ENCODE measurements at regions not wholly inside any gene's neighbourhood (a gene's known extent, or its start where the extent isn't known, plus 50 kb on each side); places are given as distances from the start of the nearest gene placed in this dataset.

DNA sequence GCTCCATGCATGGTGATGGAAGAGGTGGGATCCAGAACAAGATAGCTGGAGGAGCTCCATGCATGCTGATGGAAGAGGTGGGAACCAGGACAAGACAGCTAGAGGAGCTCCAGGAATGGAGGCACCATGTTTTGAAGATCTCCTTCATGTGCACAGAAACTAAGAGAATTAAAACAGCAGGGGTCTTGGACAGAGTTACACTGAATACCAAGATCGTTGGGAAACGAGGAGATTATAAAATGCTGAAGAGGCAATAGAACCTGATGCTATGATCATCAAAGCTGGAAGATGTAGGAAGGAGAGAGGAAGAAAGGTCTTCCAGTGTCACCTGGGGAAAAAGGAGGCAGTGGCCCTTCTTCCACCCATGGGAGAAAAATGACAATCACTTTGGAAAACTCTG lies 193.6 kb upstream of the PFKP start:
- TF ChIP-seq, protein P1, sequence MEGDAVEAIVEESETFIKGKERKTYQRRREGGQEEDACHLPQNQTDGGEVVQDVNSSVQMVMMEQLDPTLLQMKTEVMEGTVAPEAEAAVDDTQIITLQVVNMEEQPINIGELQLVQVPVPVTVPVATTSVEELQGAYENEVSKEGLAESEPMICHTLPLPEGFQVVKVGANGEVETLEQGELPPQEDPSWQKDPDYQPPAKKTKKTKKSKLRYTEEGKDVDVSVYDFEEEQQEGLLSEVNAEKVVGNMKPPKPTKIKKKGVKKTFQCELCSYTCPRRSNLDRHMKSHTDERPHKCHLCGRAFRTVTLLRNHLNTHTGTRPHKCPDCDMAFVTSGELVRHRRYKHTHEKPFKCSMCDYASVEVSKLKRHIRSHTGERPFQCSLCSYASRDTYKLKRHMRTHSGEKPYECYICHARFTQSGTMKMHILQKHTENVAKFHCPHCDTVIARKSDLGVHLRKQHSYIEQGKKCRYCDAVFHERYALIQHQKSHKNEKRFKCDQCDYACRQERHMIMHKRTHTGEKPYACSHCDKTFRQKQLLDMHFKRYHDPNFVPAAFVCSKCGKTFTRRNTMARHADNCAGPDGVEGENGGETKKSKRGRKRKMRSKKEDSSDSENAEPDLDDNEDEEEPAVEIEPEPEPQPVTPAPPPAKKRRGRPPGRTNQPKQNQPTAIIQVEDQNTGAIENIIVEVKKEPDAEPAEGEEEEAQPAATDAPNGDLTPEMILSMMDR (IDR thresholded peaks at IDR 0.05) = no peak
- no peak for TF ChIP-seq POLR2A (IDR thresholded peaks at IDR 0.05)
